Mammary epithelial cell (primary cell): ENCODE measurements at regions not wholly inside any gene's neighbourhood (a gene's known extent, or its start where the extent isn't known, plus 50 kb on each side); places are given as distances from the start of the nearest gene placed in this dataset.

Experiments
- CTCF ChIP-seq, 2 donors: IDR thresholded peaks in 1 of 2; conservative IDR thresholded peaks in 1 of 2; 2 replicates each; pipeline ENCODE4 v1.5.1; 2011 to 2012; ENCODE audit warnings: inconsistent platforms in 2 of 2, low read length in 2 of 2, mild to moderate bottlenecking in 2 of 2, control low read depth in 1 of 2, low read depth in 1 of 2; ENCODE audit not compliant: insufficient read depth in 1 of 2; ENCODE audit errors: extremely low read depth in 1 of 2
- EZH2 ChIP-seq: IDR thresholded peaks from 2 replicates; pipeline ENCODE4 v1.6.1; 2012; ENCODE audit warnings: low read length, inconsistent platforms, borderline replicate concordance

GRCh38 chr13:76729691-76730090, 156.5 kb downstream of the KCTD12 start:
- TF ChIP-seq CTCF (conservative IDR thresholded peaks at IDR 0.05 in 1 of 2, IDR thresholded peaks at IDR 0.05 in 1 of 2; ENCODE audit: extremely low read depth in 1 of 2, insufficient read depth in 1 of 2, low read depth in 1 of 2, low read length in 2 of 2) (no peak), EZH2 (no peak)
